Epidermal melanocyte (primary cell): ENCODE measurements at regions not wholly inside any gene's neighbourhood (a gene's known extent, or its start where the extent isn't known, plus 50 kb on each side); places are given as distances from the start of the nearest gene placed in this dataset.

ENCODE experiments used
- DNase-seq: peaks from one replicate; pipeline ENCODE4 v3.0.0; 2011; ENCODE audit warnings: low spot score; ENCODE audit not compliant: insufficient read length

- DNase-seq: no peak
Observed at GRCh38 chr3:31371484-31372177, 161.1 kb upstream of the STT3B start.

DNA sequence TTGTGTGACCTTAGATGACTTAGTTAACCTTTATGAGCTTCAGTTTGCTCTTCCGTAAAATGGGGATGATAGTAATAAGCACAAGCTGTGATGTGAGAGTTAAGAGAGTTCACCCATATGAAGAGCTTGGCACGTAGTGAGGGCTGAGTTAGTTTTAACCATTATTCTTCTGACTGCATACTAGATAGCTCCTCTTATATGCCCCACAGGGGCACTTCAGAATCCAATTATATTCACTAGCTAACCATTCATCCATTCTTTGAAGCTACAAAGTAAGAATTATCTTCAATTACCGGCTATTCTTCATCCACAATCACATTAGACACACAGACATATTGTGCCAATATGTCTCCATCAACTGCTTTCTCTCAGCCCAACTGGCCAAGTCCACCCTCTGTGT, 159.0 kb upstream of the STT3B start:
- no peak for DNase-seq

- DNase-seq: no peak
Observed at GRCh38 chr3:31377045-31377642, 155.6 kb upstream of the STT3B start.

DNA sequence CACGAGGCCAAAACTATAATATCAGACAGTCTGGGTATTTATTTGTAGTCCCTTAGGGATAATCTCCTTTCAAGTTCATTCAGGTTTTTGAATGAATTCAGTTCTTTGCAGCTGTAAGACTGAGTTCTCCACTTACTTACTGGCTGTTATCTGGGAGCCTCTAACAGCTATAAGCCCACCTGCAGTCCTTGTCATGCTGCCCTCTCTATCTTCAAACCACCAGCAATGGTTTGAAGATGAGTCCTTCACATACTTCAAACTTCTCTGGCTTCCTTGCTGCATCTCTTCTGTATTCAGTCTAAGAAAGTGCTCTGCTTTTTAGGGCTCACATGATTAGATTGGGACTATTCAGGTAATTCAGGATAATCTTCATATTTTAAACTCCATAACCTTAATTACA, 154.5 kb upstream of the STT3B start:
- no peak for DNase-seq

DNA sequence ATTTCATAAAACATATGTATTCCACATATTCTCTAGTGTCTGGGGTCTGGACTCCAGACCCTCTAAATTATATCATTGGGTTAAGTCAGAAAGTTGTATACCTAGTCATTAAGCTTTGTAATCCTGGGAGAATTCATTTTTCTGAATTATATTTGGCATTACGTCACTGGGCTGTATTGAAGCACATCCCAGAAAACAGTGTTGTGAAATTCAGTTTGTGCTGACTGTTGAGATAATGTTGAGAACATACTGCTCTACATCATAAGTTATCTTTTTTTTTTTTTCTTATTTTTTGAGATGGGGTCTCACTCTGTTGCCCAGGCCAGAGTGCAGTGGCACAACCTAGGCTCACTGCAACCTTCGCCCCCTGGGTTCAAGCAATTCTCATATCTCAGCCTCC, 153.1 kb upstream of the STT3B start:
- DNase-seq: no peak

DNA sequence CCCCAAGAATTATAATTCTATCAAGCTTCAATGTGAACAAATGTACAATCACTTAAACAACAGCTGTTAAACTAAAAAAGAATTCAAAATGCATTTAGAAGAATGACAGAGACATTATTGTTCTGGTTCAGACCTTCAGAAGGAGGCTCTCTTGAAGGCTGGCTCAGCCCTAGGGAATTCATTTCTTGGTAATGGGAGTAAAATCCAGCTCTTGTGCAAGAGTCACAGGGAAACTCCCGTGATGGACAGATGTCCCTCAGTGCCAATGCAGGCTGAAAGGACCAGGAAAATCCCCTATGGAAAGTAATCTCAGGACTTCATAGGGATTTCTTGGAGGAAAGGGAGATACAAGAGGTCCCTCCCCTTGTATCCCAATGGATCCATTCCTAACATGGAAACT, 149.9 kb upstream of the STT3B start:
- DNase-seq: no peak

- DNase-seq: no peak
Observed at GRCh38 chr3:31384117-31384516, 148.6 kb upstream of the STT3B start.

DNA sequence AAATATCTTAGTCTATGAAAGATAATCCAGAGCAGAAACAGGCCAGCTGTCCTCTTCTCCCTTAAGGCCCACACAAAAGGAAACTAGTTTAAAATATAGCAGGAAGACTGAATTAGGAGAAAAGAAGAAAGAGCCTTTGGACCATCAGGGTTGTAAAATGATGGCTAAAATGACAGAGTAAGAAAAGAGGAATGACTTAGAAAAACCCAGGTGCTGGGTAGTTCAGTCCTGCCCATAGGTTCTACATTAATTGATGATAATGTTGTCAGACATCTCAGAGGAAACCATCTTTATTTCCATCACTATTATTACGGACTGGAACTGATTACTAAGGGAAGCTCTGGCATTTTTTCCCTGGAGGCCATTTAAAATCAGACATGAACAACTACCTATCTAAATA, 142.8 kb upstream of the STT3B start:
- no peak for DNase-seq

- DNase-seq: no peak
Observed at GRCh38 chr3:31390466-31390865, 142.3 kb upstream of the STT3B start.

GRCh38 chr3:31391150-31391549, 141.6 kb upstream of the STT3B start:
- no peak for DNase-seq

DNA sequence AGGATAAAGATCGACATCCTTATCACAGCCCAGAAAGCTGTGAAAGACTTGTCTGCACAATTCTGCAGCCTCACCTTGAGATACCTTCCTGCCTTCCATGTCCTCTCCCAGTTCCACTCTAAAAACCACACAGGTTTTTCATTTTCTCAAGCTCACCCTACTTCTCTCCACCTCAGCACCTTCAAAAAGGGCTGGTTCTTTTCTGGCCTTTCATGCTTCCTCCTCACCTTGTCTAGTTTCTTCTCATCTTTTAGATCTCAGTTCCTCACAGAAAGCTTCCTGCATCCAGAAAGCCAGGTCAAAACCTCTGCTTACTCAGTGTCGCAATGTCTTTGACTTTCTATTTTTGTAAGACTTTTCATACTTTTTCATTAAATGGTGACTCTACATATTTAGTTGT, 140.2 kb upstream of the STT3B start:
- no peak for DNase-seq

DNA sequence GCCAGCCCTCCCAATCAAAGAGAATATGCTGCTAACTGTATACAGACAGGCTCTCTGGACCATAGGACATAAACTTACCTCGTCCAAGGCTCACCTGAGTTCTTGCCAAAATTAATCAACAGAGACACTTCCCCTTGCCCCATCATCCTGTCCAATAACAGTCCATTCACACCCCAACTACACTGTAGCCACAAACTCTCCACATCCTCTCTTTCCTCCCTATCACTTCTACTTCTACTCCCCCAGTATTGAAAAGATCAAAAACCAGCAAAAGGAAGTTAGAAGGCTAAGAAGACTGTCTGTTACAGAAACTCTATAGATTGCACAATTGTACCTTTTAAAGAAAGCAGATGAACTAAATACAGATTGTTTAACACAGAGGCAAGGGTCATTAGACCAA, 133.5 kb upstream of the STT3B start:
- DNase-seq: no peak

GRCh38 chr3:31402117-31402516, 130.6 kb upstream of the STT3B start:
- DNase-seq: no peak

DNA sequence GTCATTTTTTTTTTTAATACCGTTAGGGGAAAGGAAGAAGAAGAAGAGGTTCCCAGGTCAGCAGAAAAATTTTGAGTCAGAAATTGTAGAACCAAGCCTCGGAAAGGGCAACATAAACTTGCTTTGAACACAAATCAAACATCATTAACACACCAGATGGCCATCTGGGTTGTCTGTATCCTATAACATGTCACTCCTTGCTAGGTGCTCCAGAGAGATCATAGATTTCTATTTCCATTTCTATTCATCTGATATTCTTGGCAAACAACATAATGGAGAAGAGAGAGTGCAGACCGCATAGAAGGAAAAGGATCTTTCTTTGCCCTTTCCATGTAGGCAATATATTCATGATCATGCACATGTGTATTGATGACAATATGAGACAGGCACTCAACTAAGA, 129.5 kb upstream of the STT3B start:
- no peak for DNase-seq

DNA sequence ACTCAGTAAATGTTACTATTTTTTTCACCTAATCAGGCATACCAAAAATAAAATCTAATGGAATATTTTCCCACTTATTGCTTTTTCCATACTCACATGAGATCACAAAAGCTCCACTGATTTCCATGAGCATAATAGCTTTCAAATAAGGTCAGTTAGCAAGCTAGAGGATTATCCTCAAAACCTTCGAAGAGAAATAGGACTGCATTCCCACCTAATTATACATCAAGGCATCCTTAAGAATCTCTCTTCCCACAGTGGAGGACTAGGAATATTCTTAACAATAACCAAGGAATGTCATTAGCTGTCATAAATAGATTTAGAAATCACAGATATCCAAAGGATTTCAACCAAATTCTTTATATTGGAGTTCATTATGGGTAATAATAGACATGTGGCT, 127.9 kb upstream of the STT3B start:
- no peak for DNase-seq

GRCh38 chr3:31405515-31405914, 127.2 kb upstream of the STT3B start:
- no peak for DNase-seq

DNA sequence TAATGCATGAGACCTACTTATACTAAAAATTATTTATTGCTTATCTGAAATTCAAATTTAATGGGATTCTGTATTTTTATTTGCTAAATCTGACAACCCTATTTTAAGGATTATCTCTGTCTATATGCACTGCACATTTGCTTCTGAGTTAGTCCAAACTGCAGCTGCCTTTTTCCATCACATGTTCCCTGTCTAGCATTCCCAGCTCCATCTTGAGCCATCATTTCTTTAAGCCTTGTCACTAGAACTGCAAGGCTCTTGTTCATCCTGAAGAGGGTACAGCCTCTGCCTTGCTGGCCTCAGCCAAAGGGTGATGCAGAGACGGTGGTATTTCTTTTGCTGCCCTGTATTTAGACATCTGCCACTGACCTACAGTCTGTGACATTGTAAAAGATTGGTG, 125.8 kb upstream of the STT3B start:
- no peak for DNase-seq

- DNase-seq: no peak
Observed at GRCh38 chr3:31407665-31408064, 125.1 kb upstream of the STT3B start.

- DNase-seq: no peak
Observed at GRCh38 chr3:31408720-31409119, 124.0 kb upstream of the STT3B start.

GRCh38 chr3:31409389-31409788, 123.3 kb upstream of the STT3B start:
- no peak for DNase-seq

- no peak for DNase-seq
Observed at GRCh38 chr3:31409866-31410265, 122.9 kb upstream of the STT3B start.

DNA sequence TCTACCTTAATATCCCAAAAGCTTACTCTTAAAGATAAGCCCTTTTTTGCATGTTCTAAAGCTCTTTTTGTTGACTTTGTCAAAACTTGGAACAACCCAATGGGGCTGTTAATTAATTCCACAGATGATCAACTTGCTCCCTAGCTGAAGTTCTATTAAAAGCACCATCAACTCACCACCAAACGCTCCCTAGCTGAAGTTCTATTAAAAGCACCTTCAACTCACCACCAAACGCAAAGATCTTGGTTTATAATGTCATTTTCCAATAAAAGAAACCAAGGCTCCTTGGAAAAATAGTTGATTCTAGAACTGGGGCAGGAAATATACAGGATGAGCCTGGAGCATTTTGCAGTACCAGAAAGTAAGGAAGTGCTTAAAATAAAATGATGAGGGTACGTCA, 122.3 kb upstream of the STT3B start:
- DNase-seq: no peak

- no peak for DNase-seq
Observed at GRCh38 chr3:31412832-31413231, 119.9 kb upstream of the STT3B start.

DNA sequence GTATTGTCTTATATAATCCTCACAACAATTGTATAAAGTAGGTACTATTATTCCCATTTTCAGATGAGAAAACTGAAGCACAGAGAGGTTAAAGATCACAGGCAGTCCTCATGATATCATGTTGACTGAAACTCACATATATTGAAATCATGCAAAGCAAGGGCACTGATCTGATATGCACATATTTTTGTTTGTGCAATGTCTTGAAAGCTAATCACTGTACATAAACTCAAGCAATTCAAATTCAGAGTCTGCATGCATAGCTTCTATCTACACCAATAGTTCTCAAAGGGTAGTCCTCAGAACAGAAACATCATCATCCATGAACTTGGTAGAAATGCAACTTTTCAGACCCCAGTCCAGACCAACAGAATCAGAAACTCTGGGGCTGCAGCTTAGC, 119.2 kb upstream of the STT3B start:
- DNase-seq: no peak
